CD14-positive monocyte (primary cell): ENCODE measurements at regions not wholly inside any gene's neighbourhood (a gene's known extent, or its start where the extent isn't known, plus 50 kb on each side); places are given as distances from the start of the nearest gene placed in this dataset.

Experiments
- DNase-seq, 3 donors: peaks; one replicate each; pipeline ENCODE4 v3.0.0-alpha.2; 2011 to 2022
- H2AFZ ChIP-seq: 2 replicates; pipeline ENCODE4 v1.6.0; 2012; ENCODE audit warnings: mild to moderate bottlenecking, low read depth, low read length, inconsistent platforms; ENCODE audit not compliant: insufficient read depth, poor library complexity, severe bottlenecking
- H3K27ac ChIP-seq, 2 donors: 1 replicate in 1 of 2; 2 replicates in 1 of 2; pipeline ENCODE4 v1.5.1; 2012 to 2013; ENCODE audit warnings: low read length in 2 of 2, control low read depth in 1 of 2, inconsistent platforms in 1 of 2, low read depth in 1 of 2, mild to moderate bottlenecking in 1 of 2
- H3K27me3 ChIP-seq, 2 donors: one replicate each; pipeline versions ENCODE4 v1.6.0 to v1.6.1; 2011 to 2013; ENCODE audit warnings: low read length in 2 of 2; ENCODE audit not compliant: control insufficient read depth in 2 of 2, insufficient read depth in 2 of 2
- H3K36me3 ChIP-seq, 2 donors: replicated peaks in 1 of 2; 1 replicate in 1 of 2; 2 replicates in 1 of 2; pipeline versions ENCODE4 v1.5.1 to v1.6.1; 2012 to 2013; ENCODE audit warnings: low read length in 2 of 2, control low read depth in 1 of 2, inconsistent platforms in 1 of 2, mild to moderate bottlenecking in 1 of 2; ENCODE audit not compliant: insufficient read depth in 2 of 2, control insufficient read depth in 1 of 2
- H3K4me1 ChIP-seq, 2 donors: 1 replicate in 1 of 2; 2 replicates in 1 of 2; pipeline versions ENCODE4 v1.5.1 to v1.6.1; 2012 to 2013; ENCODE audit warnings: low read length in 2 of 2, control low read depth in 1 of 2, inconsistent platforms in 1 of 2, mild to moderate bottlenecking in 1 of 2, moderate library complexity in 1 of 2; ENCODE audit not compliant: insufficient read depth in 2 of 2, control insufficient read depth in 1 of 2
- H3K4me2 ChIP-seq: replicated peaks from 2 replicates; pipeline ENCODE3; 2012; ENCODE audit warnings: low read length, moderate library complexity, mild to moderate bottlenecking; ENCODE audit not compliant: poor library complexity, severe bottlenecking; ENCODE audit errors: extremely low read depth
- H3K4me3 ChIP-seq, 3 experiments: fragments of 200-600 bp in 1 of 3; sonication (generic) in 1 of 3; replicated peaks in 1 of 3; 1 replicate in 2 of 3; 2 replicates in 1 of 3; pipeline ENCODE4 v1.5.1; 2011 to 2013; ENCODE audit warnings: low read length in 3 of 3, mild to moderate bottlenecking in 3 of 3, control low read depth in 2 of 3, low read depth in 2 of 3, inconsistent platforms in 1 of 3, moderate library complexity in 1 of 3
- H3K79me2 ChIP-seq: 2 replicates; pipeline ENCODE4 v1.6.0; 2012; ENCODE audit warnings: mild to moderate bottlenecking, control low read depth, inconsistent platforms, low read length, moderate library complexity; ENCODE audit not compliant: insufficient read depth
- H3K9ac ChIP-seq: 2 replicates; pipeline ENCODE4 v1.6.0; 2017; ENCODE audit warnings: low read length, mild to moderate bottlenecking; ENCODE audit not compliant: insufficient read depth, poor library complexity, severe bottlenecking
- H3K9me3 ChIP-seq, 2 donors: replicated peaks in 1 of 2; 1 replicate in 1 of 2; 2 replicates in 1 of 2; pipeline versions ENCODE4 v1.5.1 to v1.6.1; 2012 to 2013; ENCODE audit warnings: low read length in 2 of 2, control low read depth in 1 of 2; ENCODE audit not compliant: control insufficient read depth in 1 of 2, insufficient read depth in 1 of 2
- H4K20me1 ChIP-seq: 2 replicates; pipeline ENCODE4 v1.6.0; 2012; ENCODE audit warnings: mild to moderate bottlenecking, low read length, control low read depth, moderate library complexity; ENCODE audit not compliant: insufficient read depth
- H3K27ac Mint-ChIP-seq, 7 donors: one replicate each; pipeline ENCODE4 v1.8.0; 2020; ENCODE audit warnings: mild to moderate bottlenecking in 7 of 7, mixed read lengths in 7 of 7, moderate library complexity in 6 of 7, inconsistent platforms in 2 of 7
- H3K27me3 Mint-ChIP-seq, 3 donors: one replicate each; pipeline ENCODE4 v1.8.0; 2021 to 2022; ENCODE audit warnings: low read depth in 3 of 3, mild to moderate bottlenecking in 3 of 3, mixed read lengths in 3 of 3, moderate library complexity in 3 of 3, inconsistent platforms in 1 of 3
- H3K36me3 Mint-ChIP-seq, 2 donors: one replicate each; pipeline ENCODE4 v1.8.0; 2020; ENCODE audit warnings: mixed read lengths in 2 of 2, inconsistent platforms in 1 of 2, mild to moderate bottlenecking in 1 of 2
- H3K4me1 Mint-ChIP-seq: one replicate; pipeline ENCODE4 v1.8.0; 2020; ENCODE audit warnings: mild to moderate bottlenecking, mixed read lengths
- H3K4me3 Mint-ChIP-seq, 2 donors: one replicate each; pipeline ENCODE4 v1.8.0; 2020; ENCODE audit warnings: mild to moderate bottlenecking in 2 of 2, mixed read lengths in 2 of 2, moderate library complexity in 1 of 2
- H3K9me3 Mint-ChIP-seq, 7 donors: one replicate each; pipeline ENCODE4 v1.8.0; 2020 to 2022; ENCODE audit warnings: mixed read lengths in 7 of 7, mild to moderate bottlenecking in 6 of 7, moderate library complexity in 6 of 7, inconsistent platforms in 2 of 7
- WGBS: methylation state at CpG from one replicate; pipeline ENCODE4 v1.1.5; 2013; ENCODE audit warnings: missing lambda C conversion rate; ENCODE audit not compliant: insufficient coverage; 5-methylcytosine and 5-hydroxymethylcytosine counted together
- intact Hi-C, 2 donors: fragments of 100-400 bp; cut with micrococcal nuclease; formaldehyde crosslinking; loops; one replicate each; pipeline versions ENCODE4 v1.15.0 to v1.15.1; 2023
- TF ChIP-seq, protein P1 (sequence below): fragments of 200-600 bp; IDR thresholded peaks from one replicate; pipeline ENCODE4 v1.8.0; 2022; ENCODE audit warnings: antibody characterized with exemption, mild to moderate bottlenecking

DNA sequence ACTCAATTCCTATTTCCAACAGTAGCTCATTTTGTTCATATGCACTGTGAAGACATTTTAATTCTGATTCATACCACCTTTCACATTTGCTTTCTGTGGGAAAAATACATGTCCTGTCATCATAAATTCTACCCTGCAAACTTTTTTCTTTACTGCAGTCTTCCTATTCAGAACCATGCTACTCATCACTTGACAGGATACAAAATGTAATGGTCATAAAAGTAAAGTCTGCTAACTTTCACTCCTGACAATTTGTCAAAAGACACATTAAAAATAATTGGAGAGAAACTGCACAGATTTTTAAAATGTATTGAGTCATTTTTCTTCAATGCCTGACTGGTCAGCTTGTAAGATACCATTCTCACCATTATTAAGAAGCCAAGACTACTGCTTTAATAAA, 1817.1 kb downstream of the BRINP3 start:
- Histone ChIP-seq H3K79me2 (no peaks in the 10 kb centered on the region), H3K9ac (no peak overlapping the region), H3K36me3 (no peaks in the 10 kb centered on the region), H3K4me2 (no peak overlapping the region), H2AFZ (no peak overlapping the region), H3K4me3 (no peak overlapping the region), H3K27me3 (no peaks in the 10 kb centered on the region), H3K9me3 (no peaks in the 10 kb centered on the region), H3K27ac (no peak overlapping the region), H4K20me1 (no peaks in the 10 kb centered on the region), H3K4me1 (no peaks in the 10 kb centered on the region)
- TF ChIP-seq, protein P1, sequence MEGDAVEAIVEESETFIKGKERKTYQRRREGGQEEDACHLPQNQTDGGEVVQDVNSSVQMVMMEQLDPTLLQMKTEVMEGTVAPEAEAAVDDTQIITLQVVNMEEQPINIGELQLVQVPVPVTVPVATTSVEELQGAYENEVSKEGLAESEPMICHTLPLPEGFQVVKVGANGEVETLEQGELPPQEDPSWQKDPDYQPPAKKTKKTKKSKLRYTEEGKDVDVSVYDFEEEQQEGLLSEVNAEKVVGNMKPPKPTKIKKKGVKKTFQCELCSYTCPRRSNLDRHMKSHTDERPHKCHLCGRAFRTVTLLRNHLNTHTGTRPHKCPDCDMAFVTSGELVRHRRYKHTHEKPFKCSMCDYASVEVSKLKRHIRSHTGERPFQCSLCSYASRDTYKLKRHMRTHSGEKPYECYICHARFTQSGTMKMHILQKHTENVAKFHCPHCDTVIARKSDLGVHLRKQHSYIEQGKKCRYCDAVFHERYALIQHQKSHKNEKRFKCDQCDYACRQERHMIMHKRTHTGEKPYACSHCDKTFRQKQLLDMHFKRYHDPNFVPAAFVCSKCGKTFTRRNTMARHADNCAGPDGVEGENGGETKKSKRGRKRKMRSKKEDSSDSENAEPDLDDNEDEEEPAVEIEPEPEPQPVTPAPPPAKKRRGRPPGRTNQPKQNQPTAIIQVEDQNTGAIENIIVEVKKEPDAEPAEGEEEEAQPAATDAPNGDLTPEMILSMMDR = no peak
- DNase-seq = no peak
- Mint-ChIP-seq H3K27ac (no peak overlapping the region), H3K27me3 (no peaks in the 10 kb centered on the region), H3K4me3 (no peak overlapping the region), H3K9me3 (peaks cover 0 to under 1% (median 0%) of the 10 kb centered on the region in 7 donors), H3K4me1 (no peaks in the 10 kb centered on the region), H3K36me3 (no peaks in the 10 kb centered on the region)
- intact Hi-C loops = no loop called here

DNA sequence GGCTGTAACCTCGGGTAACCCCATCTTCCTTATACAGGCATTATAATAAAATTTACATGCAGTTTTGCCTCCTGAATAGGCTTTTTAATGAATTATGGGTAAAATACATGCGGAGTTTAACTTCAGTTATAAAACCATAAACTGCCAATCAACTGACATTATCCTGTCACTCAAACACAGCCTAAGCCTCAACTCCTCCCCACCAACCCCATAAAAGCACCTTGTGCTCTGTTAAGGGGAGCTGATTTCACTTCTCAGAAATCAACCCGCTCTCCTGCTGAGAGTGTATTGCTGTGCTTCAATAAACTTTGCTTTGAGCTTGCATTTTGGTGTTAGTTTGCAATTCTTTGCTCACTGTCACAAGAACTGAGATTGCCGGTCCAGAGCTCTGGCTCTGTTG, 1812.2 kb downstream of the BRINP3 start:
- no peaks in the 10 kb centered on the region for H3K36me3 ChIP-seq
- H2AFZ ChIP-seq = no peak overlapping the region
- H3K4me2 ChIP-seq = no peak overlapping the region
- no peaks in the 10 kb centered on the region for H3K27me3 Mint-ChIP-seq
- no peaks in the 10 kb centered on the region for H3K36me3 Mint-ChIP-seq
- H3K27ac ChIP-seq = no peak overlapping the region
- H3K9ac ChIP-seq = no peak overlapping the region
- no peak overlapping the region for H3K27ac Mint-ChIP-seq
- H3K4me3 ChIP-seq = no peak overlapping the region
- no peaks in the 10 kb centered on the region for H3K79me2 ChIP-seq
- no peak for DNase-seq
- WGBS = 60% methylated on average over 1 of the region's 4 CpGs
- TF ChIP-seq, protein P1 = no peak
- no peaks in the 10 kb centered on the region for H4K20me1 ChIP-seq
- H3K4me1 Mint-ChIP-seq = no peaks in the 10 kb centered on the region
- H3K27me3 ChIP-seq = no peaks in the 10 kb centered on the region
- intact Hi-C loops = no loop called here
- H3K9me3 ChIP-seq = peaks cover 0 to 8% of the 10 kb centered on the region in 2 donors
- no peaks in the 10 kb centered on the region for H3K4me1 ChIP-seq
- H3K4me3 Mint-ChIP-seq = no peak overlapping the region
- H3K9me3 Mint-ChIP-seq = peaks cover 0 to 9% (median 1%) of the 10 kb centered on the region in 7 donors
